Testis (tissue), 2 donors: ENCODE measurements at regions not wholly inside any gene's neighbourhood (a gene's known extent, or its start where the extent isn't known, plus 50 kb on each side); places are given as distances from the start of the nearest gene placed in this dataset.

Experiments used
- POLR2A ChIP-seq: fragments of 450-650 bp; IDR thresholded peaks from one replicate; pipeline ENCODE4 v1.6.1; 2017; ENCODE audit warnings: antibody characterized with exemption, mild to moderate bottlenecking, moderate library complexity
- TF ChIP-seq, protein P1 (sequence below), 3 experiments: fragments of 450-650 bp in 2 of 3; fragments of 200-600 bp in 1 of 3; sonication (generic) in 1 of 3; IDR thresholded peaks; one replicate each; pipeline ENCODE4 v1.5.1; 2016 to 2019; ENCODE audit warnings: antibody characterized with exemption in 3 of 3, mild to moderate bottlenecking in 2 of 3, moderate library complexity in 1 of 3

DNA sequence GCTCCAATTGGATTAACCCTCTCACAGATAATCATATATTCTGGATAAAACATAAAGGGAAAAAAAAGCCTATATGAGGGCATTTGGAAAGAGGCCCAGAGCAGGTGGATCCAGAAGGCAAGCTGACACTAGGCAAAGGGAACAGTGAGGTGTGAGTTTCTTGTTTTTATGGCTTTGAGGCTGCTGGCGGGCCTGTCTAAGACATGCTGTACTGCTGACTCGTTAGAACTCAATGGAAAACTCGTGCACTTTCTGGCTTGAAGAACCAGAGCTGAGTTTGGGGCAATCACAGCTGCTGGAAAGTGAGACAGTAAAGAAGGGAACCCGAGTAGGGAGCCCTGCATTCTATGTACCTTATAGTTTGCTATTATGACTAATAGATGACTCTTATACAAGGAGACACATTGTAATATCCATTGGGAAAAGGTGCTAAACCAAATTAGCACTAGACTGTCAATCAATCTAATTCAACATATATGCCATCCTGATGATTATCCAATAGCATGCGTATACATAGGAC lies 637.1 kb downstream of the GATA3 start:
- TF ChIP-seq, protein P1, sequence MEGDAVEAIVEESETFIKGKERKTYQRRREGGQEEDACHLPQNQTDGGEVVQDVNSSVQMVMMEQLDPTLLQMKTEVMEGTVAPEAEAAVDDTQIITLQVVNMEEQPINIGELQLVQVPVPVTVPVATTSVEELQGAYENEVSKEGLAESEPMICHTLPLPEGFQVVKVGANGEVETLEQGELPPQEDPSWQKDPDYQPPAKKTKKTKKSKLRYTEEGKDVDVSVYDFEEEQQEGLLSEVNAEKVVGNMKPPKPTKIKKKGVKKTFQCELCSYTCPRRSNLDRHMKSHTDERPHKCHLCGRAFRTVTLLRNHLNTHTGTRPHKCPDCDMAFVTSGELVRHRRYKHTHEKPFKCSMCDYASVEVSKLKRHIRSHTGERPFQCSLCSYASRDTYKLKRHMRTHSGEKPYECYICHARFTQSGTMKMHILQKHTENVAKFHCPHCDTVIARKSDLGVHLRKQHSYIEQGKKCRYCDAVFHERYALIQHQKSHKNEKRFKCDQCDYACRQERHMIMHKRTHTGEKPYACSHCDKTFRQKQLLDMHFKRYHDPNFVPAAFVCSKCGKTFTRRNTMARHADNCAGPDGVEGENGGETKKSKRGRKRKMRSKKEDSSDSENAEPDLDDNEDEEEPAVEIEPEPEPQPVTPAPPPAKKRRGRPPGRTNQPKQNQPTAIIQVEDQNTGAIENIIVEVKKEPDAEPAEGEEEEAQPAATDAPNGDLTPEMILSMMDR (IDR thresholded peaks at IDR 0.05): no peak
- TF ChIP-seq POLR2A: no peak
